IPS DF 6.9 (cell line): ENCODE measurements at regions not wholly inside any gene's neighbourhood (a gene's known extent, or its start where the extent isn't known, plus 50 kb on each side); places are given as distances from the start of the nearest gene placed in this dataset.

Experiments used
- DNase-seq: peaks from one replicate; pipeline ENCODE4 v3.0.0-alpha.2; 2013; ENCODE audit warnings: low read depth, low spot score
- H3K27ac ChIP-seq: one replicate; pipeline ENCODE4 v1.5.1; 2013; ENCODE audit warnings: low read length, control low read depth
- H3K27me3 ChIP-seq: 2 replicates; pipeline ENCODE4 v1.6.1; 2013; ENCODE audit warnings: mild to moderate bottlenecking, low read length; ENCODE audit not compliant: control insufficient read depth, insufficient read depth
- H3K36me3 ChIP-seq: 2 replicates; pipeline ENCODE4 v1.6.1; 2013; ENCODE audit warnings: low read length; ENCODE audit not compliant: control insufficient read depth, insufficient read depth
- H3K4me1 ChIP-seq: 2 replicates; pipeline ENCODE4 v1.6.1; 2013; ENCODE audit warnings: low read length; ENCODE audit not compliant: control insufficient read depth, insufficient read depth
- H3K4me3 ChIP-seq: 2 replicates; pipeline ENCODE4 v1.5.1; 2013; ENCODE audit warnings: mild to moderate bottlenecking, low read length
- H3K9me3 ChIP-seq: 2 replicates; pipeline ENCODE4 v1.6.1; 2013; ENCODE audit warnings: low read length, inconsistent platforms; ENCODE audit not compliant: control insufficient read depth, insufficient read depth
- WGBS: extraction: QIAGEN DNeasy Blood & Tissue Kit; methylation state at CpG from one replicate; pipeline ENCODE4 v1.1.7; 2013; ENCODE audit warnings: mixed read lengths, missing lambda C conversion rate; ENCODE audit not compliant: insufficient read length, insufficient coverage; 5-methylcytosine and 5-hydroxymethylcytosine counted together

- H3K36me3 ChIP-seq: no peaks in the 10 kb centered on the region
- no peak overlapping the region for H3K27ac ChIP-seq
- no peak overlapping the region for H3K4me3 ChIP-seq
- H3K9me3 ChIP-seq: no peaks in the 10 kb centered on the region
- H3K4me1 ChIP-seq: 0 out of 2 replicates have a peak, but pooled peaks cover 1% of the 10 kb centered on the region
- no peak for DNase-seq
- H3K27me3 ChIP-seq: no peaks in the 10 kb centered on the region
- WGBS: no CpG with 5 or more reads among the region's 2 CpGs
Observed at GRCh38 chr19:30718014-30718413, 345.8 kb downstream of the ZNF536 start.

DNA sequence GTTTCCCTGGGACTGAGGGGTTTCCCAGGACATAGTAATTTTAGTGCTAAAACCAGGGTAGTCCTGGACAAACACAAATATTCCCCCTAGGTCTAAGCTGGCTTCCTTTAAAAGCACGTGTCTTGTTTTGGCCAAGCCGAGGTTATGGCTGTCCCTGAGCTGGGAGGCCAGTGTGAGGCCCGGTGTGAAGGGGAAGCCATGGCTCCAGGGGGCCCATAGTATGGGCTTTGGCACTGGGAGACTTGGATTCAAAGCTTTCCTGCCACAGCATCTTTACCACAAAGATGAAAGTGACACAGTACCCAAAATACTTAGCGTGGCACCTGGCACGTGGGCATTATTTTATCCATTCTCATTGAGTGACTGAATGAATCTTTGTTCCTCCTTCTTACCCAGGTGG lies 345.2 kb downstream of the ZNF536 start:
- no peak overlapping the region for H3K4me3 ChIP-seq
- no peaks in the 10 kb centered on the region for H3K36me3 ChIP-seq
- H3K9me3 ChIP-seq: no peaks in the 10 kb centered on the region
- no peaks in the 10 kb centered on the region for H3K27me3 ChIP-seq
- H3K4me1 ChIP-seq: 0 out of 2 replicates have a peak, but pooled peaks cover 1% of the 10 kb centered on the region
- H3K27ac ChIP-seq: no peak overlapping the region
- DNase-seq: no peak
- WGBS: no CpG with 5 or more reads among the region's 5 CpGs

GRCh38 chr19:30712431-30713337 lies 340.5 kb downstream of the ZNF536 start:
- Histone ChIP-seq H3K27ac (no peak overlapping the region), H3K4me3 (no peak overlapping the region), H3K4me1 (no peaks in the 10 kb centered on the region), H3K27me3 (no peaks in the 10 kb centered on the region), H3K36me3 (no peaks in the 10 kb centered on the region), H3K9me3 (no peaks in the 10 kb centered on the region)
- WGBS: no CpG with 5 or more reads among the region's 7 CpGs
- DNase-seq: no peak

- no peak for DNase-seq
- Histone ChIP-seq H3K27ac (no peak overlapping the region), H3K4me1 (no peaks in the 10 kb centered on the region), H3K27me3 (no peaks in the 10 kb centered on the region), H3K9me3 (no peaks in the 10 kb centered on the region), H3K4me3 (no peak overlapping the region), H3K36me3 (no peaks in the 10 kb centered on the region)
- WGBS: no CpG with 5 or more reads among the region's 4 CpGs
Observed at GRCh38 chr19:30711826-30712225, 339.6 kb downstream of the ZNF536 start.

- H3K27ac ChIP-seq: no peak overlapping the region
- no peaks in the 10 kb centered on the region for H3K36me3 ChIP-seq
- no peaks in the 10 kb centered on the region for H3K27me3 ChIP-seq
- no peaks in the 10 kb centered on the region for H3K9me3 ChIP-seq
- no peak for DNase-seq
- WGBS: no CpG with 5 or more reads among the region's 17 CpGs
- no peaks in the 10 kb centered on the region for H3K4me1 ChIP-seq
- H3K4me3 ChIP-seq: no peak overlapping the region
Observed at GRCh38 chr19:30711296-30711695, 339.1 kb downstream of the ZNF536 start.

GRCh38 chr19:30710721-30711120 lies 338.5 kb downstream of the ZNF536 start:
- H3K9me3 ChIP-seq: no peaks in the 10 kb centered on the region
- H3K4me3 ChIP-seq: no peak overlapping the region
- DNase-seq: no peak
- H3K27me3 ChIP-seq: no peaks in the 10 kb centered on the region
- no peaks in the 10 kb centered on the region for H3K36me3 ChIP-seq
- H3K27ac ChIP-seq: no peak overlapping the region
- WGBS: no CpG with 5 or more reads among the region's 12 CpGs
- no peaks in the 10 kb centered on the region for H3K4me1 ChIP-seq

- H3K27me3 ChIP-seq: no peaks in the 10 kb centered on the region
Observed at GRCh38 chr19:30708416-30709178, 336.4 kb downstream of the ZNF536 start.

DNA sequence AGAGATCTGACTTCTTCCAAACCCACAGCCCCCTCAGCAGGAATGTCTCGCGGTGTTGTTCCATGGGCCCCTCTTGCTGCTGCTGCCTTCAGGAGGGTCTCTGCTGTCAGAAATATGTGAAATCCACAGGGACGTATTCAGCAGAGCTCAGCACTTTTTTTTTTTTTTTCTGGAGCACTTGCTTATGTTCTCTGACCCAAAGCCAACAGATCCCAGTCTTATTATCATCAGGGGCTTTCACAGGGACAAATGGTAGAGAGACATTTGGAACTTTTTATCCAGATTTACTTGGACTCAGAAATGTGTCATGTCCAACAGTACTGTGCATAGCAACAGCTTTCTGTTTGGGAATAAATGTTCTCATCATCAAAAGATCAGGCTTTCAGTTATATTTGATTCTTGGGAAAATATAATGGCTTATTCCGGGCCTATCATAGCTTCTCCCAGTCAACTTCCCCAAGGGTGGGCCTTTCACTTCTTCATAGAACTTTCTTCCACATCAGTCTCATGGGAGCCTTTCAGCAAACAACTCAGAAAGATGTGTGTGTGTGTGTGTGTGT lies 332.7 kb downstream of the ZNF536 start:
- no peaks in the 10 kb centered on the region for H3K36me3 ChIP-seq
- no peak for DNase-seq
- no CpG with 5 or more reads among the region's 4 CpGs for WGBS
- no peaks in the 10 kb centered on the region for H3K4me1 ChIP-seq
- H3K27ac ChIP-seq: no peak overlapping the region
- H3K4me3 ChIP-seq: no peak overlapping the region
- no peaks in the 10 kb centered on the region for H3K27me3 ChIP-seq
- H3K9me3 ChIP-seq: no peaks in the 10 kb centered on the region

More at GRCh38 chr19:30708416-30709178, 336.4 kb downstream of the ZNF536 start:
- no peaks in the 10 kb centered on the region for H3K9me3 ChIP-seq
- no peaks in the 10 kb centered on the region for H3K4me1 ChIP-seq
- WGBS: no CpG with 5 or more reads among the region's 11 CpGs
- no peaks in the 10 kb centered on the region for H3K36me3 ChIP-seq
- H3K4me3 ChIP-seq: no peak overlapping the region
- no peak overlapping the region for H3K27ac ChIP-seq
- DNase-seq: no peak

GRCh38 chr19:30703645-30704044 lies 331.5 kb downstream of the ZNF536 start:
- Histone ChIP-seq H3K4me1 (no peaks in the 10 kb centered on the region), H3K27ac (no peak overlapping the region), H3K9me3 (no peaks in the 10 kb centered on the region), H3K4me3 (no peak overlapping the region), H3K27me3 (no peaks in the 10 kb centered on the region), H3K36me3 (no peaks in the 10 kb centered on the region)
- WGBS: no CpG with 5 or more reads among the region's 4 CpGs
- DNase-seq: no peak

DNA sequence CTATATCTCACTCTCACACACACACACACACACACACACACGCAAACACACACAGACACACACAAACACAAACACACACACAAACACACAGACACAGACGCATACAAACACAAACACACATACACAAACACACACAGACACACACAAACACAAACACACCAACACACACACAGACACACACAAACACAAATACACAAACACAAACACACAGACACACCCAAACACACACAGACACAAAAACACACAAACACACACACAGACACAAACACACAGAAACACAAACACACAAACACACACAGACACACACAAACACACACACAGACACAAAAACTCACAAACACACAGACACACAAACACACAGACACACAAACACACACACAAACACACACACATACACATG lies 329.0 kb downstream of the ZNF536 start:
- no peaks in the 10 kb centered on the region for H3K27me3 ChIP-seq
- WGBS: no CpG with 5 or more reads among the region's 2 CpGs
- H3K4me3 ChIP-seq: no peak overlapping the region
- H3K36me3 ChIP-seq: no peaks in the 10 kb centered on the region
- no peak overlapping the region for H3K27ac ChIP-seq
- H3K4me1 ChIP-seq: no peaks in the 10 kb centered on the region
- DNase-seq: no peak
- no peaks in the 10 kb centered on the region for H3K9me3 ChIP-seq
